Islet precursor cell (in vitro differentiated cells): ENCODE measurements at regions not wholly inside any gene's neighbourhood (a gene's known extent, or its start where the extent isn't known, plus 50 kb on each side); places are given as distances from the start of the nearest gene placed in this dataset.
"Not testable (repeated sequence)": the region's sequence is repeated elsewhere in the genome, so short reads cannot be mapped to it uniquely, and the experiment has no call there.

Experiments
- DNase-seq: peaks from one replicate; pipeline ENCODE4 v3.0.0-alpha.2; 2018

DNA sequence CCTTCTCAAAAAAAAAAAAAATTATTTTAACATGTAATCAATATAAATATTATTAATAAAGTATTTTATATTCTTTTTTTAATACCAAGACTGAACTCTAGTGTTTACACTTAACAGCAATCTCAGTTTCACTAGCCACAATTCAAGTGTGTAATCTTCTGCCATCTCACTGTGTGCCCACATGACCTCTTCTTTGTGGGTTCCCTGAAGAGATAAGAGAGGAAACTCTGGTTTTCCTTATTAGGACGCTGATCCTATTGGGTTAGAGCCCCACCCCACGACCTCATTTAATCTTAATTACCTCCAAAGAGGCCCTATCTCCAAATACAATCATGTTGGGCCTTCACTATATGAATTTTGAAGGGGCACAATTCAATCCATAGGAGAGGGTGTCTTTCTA is 177.6 kb downstream of the STK31 start:
- no peak for DNase-seq

DNA sequence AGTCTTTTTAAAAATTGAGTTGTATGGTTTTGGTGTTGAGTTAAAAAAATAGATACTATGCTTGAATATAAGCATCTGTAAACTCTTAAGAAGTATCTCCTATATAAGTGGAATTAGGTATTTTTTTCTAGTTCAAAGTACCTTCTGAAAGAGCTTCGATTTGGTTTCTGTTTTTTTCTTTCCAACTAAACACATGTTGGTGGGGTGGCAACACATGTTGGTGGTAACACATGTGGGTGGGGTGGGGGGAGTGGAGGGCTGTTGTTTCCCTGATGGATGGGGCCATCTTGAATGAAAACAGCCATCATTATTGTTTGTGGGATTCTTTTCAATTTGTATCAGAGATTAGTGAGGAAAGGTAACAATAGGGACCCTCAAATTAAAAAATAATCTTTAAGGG is 178.9 kb downstream of the STK31 start:
- no peak for DNase-seq

DNA sequence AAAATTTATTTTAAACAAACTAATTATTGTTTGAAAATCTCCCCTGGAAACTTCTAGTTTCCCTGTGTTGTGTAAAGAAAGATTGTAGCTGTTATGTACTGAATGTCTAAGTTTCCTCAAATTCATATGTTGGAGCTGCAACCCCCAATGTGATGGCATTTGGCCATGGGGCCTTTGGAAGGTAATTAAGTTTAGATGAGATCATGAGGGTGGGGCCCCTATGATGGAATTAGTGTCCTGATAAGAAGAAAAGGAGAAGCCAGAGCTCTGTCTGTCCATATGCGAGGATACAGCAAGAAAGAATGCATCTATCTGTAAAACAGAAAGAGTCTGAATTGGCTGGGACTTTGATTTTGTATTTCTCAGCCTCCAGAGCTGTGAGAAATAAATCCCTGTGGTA is 179.5 kb downstream of the STK31 start:
- DNase-seq, result no peak

DNA sequence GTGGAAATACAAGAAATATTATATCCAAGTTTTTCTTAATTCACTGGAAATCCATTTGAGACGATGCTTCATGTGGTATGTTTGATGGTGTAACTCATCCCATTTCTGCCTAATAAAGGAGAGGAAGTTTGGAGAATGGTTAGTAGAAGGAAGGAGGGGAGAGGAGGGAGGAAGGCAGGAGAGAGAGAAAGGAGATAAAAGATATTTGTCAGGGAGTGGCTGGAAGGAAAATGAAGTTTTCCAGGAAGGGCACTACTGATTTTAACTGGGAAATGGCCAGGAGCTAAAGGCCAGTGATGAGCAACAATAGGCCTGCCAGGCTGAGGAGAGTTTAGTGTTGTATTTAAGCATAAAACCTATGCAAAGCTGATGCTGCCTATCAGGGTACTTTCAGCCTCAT is 182.0 kb downstream of the STK31 start:
- DNase-seq, result no peak

DNA sequence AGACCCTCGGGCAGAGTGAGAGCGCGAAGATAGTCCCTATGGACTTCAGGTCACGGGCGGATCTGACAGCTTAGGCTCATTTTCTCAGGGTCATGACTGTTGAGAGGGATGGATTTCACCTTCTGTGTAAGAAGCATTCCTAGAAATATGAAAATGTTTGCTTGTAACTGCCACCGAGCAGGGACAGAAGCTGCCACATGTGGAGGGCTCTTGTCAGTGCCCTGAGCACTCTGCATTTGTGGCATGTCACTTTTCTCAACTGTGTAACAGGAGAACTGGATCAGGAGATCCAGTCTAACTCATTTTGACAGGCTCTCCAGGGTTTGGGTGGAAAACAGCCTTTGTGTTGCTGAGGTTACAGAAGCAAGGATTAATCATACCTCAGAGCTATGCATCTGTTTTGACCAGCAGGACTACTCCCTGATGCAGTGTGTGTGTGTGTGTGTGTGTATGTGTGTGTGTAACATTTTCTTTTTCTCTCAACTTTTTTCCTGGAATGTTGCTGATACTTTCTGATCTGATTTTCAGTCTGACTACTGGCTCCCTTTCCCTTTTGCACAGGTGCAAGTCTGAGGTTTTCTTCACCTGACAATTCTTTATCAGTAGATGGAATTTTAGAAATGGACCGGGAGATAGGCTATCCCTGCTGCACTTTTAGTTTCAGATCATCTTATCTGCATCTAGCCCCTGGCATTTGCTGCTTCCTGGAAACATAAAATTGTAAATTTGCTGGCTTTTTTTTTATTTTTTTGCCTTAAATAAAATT is 183.3 kb downstream of the STK31 start:
- DNase-seq, result no peak

DNA sequence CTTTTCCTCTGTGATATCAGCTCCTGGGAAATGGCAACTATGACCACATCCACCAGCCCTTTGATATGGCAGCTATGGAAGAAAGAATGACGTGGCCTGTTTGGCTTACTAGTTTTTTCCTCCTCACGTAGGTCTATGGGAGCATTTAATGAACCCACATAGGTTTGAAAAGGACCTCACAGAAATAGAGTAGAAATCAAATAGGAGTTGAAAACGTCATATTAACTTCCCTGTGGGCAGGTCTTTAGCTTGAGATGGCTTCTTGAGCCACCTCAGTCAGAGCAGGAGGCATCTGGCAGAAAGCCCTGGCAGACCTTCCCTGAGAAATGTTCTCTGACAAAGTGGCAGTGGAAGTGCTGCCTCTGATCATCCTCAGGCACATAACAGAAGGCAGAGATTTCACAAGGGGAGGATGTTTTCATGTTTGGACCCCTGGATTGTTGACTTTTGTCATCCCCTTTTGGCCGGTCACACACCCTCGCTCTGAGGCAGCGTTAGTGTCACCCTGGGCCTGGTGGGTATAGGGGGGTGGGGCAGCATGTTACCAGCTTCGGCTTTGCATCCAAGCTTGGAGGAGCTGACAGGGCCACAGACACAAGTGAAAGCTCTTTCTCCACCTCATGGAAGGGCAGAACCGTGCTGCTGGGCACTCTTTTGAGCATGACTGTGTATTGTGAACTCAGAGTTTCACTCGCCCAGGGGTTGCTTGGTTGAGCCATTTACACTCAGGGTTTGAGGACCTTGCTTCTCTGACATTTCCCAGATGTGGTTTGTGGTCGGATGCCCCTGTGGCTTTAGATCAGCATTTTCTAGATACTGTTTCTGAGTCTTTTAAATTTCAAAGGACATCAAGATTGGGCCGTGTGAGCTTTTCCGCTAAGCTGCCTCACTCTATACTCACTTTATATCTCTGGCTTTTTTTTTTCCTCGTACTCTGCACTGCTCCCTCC is 184.2 kb downstream of the STK31 start:
- peak; percentile 59 for DNase-seq

DNA sequence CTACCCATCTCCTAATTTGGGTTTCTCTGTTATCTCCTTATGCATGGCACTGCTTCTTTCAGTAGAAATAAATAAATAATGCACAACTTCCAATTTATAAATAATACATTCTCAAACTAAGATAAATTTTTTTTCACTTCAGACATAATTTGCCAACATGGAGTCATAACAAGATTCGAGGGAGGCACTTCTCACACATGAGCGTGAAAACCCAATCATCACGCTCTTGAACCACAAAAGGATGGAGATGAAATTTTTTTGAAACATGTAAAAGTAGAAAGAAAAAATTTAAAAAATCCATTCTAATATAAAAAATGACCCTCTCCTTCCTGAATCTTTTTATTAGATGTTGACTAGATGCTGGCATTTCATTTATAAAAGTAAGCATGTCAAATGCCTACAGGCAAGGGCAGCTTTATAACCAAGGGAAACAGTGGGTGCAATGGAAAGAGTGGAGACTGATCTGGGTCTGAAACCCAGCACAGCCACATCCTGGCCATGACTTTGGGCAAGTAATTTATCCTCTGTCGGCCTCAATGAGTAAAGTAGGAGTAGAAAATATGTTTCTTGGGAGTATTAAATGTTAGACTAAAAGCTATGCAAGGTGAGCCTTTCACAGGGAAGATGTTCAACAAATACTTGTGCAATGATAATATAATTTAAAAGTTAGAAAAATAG is 185.0 kb downstream of the STK31 start:
- no peak for DNase-seq

DNA sequence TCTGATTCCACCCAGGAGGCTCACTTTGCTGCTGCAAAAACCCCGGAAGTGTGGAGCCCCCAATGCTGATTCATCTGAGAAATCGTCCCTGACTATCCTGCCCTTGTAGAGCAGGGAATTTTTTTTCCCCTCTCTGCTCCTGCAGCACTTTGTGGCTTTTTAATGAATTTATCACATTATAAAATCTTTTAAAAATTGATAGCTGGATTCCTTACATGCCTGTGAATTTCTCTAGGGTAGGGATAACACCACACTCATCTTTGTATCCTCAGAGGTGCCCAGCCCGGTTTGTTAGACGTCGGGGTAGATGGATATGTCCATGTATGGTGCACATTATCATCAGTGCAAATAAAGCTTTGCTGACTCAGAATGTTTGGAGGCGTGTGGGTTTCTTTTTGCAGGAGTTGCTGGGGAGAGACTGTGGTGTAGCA is 185.7 kb downstream of the STK31 start:
- no peak for DNase-seq

DNA sequence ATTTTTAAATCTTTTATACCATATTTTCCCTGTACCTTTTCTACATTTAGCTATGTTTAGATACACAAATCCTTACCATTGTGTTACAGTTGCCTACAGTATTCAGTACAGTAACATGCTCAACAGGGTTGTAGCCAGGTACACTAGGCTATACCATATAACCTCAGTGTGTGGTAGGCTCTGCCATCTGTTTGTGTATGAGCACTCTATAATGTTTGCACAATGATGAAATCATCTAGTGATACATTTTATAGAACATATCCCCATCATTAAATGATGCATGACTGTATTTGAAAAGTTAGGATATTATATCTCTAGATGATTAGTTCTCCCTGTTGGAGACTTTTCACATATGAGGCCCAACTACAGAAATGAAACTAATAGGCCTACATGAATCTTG is 188.6 kb downstream of the STK31 start:
- no peak for DNase-seq

DNA sequence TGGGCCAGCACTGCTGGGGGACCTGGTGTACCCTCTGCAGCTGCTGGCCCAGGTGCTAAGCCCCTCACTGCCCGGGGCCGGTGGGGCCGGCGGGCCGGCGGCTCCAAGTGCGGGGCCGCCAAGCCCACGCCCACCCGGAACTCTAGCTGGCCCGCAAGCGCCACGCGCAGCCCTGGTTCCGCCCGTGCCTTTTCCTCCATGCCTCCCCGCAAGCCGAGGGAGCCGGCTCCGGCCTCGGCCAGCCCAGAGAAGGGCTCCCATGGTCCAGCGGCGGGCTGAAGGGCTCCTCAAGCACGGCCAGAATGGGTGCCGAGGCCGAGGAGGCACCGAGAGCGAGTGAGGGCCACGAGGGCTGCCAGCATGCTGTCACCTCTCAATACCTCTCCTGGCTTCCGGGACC is 194.9 kb downstream of the STK31 start:
- not testable (repeated sequence) for DNase-seq

DNA sequence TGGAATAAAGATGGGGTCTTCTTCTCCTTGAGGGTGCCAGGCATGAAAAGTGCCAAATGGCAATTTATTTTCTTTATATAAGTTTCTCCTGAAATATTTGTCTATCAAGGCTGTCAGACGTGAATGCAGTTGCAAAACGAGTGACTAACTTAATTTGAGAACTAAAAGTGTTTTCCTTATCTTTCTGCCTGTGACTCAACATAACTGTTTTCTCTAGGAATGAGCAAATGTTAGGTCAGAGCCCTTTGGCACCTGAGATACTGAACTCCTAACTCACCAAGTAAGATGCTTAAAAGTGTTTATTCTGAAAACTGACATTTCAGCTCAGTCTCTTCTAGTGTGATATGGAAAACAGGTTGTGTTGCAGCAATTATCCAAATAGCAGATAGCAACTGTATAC is 197.0 kb downstream of the STK31 start:
- no peak for DNase-seq

DNA sequence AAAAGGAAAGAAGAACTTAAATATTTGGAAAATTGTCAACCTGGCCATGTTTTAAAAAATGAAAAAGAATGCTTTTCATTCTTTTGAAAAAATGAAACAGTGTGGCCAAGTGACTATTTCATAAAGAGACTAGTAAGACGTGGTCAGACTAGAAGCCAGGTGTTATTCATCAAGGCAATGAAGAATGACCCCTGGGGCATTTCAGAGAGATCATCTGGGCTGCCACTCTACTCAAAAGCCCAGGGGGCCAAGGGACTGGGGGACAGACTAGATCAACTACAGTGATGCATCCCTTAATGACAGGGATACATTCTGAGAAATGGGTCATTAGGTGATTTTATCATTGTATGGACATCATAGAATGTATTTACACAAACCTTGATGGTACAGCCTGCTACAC is 199.4 kb downstream of the STK31 start:
- no peak for DNase-seq

DNA sequence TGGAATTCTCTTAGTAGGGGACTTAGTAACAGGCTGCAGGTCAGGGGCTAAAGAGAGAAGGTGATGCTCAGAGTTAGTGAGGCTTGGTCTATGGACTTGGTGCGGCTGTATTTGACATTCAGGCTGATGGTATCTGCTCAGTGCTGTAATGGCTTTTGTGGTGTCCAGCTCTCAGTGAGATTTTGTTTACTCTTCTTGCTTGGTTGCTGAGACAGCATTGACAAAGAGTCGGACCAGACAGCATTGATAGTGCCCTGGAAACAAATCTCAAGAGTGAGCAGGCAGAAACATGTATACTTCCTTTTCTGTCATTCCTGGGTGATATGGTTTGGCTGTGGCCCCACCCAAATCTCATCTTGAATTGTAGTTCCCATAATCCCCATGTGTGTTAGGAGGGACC is 202.0 kb downstream of the STK31 start:
- no peak for DNase-seq

DNA sequence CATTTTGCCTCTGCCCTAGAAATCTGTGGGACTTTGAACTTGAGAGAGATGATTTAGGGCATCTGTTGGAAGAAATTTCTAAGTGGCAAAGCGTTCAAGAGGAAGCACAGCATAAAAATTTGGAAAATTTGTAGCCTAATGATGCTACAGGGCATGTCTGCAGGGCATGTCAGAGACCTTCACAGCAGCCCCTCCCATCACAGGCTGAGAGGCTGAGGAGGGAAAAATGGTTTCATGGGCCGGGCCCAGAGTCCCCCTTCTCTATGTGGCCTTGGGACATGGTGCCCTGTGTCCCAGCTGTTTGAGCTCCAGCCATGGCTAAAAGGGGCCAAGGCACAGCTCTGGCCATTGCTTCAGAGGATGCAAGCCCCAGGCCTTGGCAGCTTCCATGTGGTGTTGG is 203.0 kb downstream of the STK31 start:
- no peak for DNase-seq

DNA sequence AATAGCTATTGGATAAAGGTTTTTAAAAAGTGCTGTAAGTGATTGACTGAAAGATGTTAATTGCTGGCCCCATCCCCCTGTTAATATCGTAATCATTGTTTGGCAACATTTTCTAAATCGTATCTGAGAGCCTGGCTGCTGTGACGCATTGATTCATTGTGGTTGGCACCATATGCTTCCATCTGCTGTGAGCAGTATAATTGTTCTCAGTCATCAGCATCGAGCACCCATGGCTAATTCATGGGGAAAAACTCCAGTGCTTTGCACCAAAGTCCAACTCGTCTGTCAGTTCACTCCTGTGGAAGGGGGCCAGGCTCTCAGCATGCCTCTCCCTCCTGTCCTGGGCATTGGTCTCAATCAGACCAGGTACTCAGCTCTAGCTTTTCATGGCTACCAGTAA is 205.2 kb downstream of the STK31 start:
- no peak for DNase-seq

DNA sequence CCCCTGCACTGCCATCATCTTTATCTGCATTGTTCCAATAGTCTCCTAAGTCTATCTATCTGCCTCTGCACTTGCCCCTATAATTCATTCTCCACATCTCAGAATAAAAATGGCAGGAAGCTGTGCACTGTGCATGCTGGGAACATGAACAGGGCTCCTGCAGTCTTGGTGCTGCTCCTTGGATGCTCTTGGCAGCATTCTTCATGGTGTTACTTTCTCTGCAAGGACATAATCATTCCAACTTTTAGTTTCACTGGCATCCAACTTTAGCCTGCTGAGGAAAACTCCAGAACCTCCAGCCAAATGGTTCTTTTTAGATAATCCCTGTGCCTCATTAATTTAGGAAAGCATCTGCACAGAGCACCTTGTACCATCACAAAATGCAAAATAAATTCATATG is 208.3 kb downstream of the STK31 start:
- DNase-seq, result no peak

DNA sequence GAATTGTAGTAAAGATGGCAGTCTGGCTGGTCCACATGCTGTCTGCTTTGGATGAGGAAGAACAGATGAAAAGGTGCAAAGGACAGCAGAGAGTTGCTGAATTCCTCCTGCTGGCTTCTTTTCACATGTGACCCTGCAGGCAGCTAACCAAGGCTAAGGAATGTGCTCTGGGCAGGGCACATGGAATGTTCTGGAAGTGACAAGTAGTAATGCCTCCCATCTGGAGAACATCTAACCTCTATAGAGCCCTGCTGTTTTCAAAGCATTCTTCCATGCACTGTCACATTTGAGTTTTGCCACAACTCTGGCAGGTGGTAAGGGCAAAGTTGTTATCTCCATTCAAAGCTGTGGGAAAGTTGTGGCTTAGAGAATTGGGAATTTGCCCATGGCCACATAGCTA is 208.8 kb downstream of the STK31 start:
- peak; percentile 87 for DNase-seq

DNA sequence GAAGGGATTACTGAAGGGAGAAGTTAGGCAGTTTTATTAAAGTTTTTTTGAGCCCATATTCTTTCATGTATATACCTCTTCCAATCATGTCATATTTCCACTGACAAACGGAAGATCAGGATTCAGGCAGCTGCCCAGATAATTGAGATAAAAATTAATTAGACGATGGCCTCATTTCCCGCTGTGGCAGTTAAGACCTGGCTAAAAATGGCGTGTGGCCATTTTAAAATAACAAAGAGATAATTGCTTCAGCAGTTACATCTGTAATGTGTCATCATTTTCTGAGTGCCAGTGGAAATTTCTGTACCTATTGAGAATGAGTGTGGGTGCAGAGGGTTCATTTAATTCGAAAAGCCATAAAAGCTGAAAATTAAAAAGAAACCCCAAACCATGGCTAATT is 215.1 kb downstream of the STK31 start:
- no peak for DNase-seq

DNA sequence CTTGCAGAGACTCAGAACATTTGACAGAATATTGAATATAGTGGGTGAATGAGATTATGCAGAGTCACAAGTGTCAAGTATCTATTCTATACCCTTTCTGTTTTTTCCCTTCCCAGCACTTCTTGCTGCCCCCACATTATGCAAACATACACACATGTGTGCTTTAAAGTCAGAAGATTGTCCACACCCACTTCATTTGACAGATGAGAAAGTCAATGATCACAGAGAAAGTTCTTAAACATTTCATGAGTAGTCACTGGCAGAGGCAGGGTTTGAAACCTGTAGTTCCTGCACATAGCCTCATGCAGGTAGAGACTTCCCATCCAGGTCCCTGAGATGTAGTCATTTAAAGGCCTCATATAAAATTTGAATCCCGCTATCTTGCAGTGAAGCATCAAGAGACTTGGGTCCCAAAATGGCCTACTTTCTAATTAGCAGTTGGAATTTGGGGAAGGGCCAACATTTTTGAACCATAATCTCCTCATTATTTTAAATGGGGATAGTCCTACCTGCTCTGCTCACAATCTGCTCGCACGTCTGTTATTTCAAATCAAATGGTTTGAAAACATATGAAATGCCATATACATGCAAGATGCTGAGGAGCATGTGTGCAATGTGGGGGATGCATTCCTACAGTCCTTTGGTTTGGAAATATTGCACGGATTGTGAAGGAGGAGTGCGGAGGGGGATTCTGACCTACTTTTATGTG is 217.8 kb downstream of the STK31 start:
- no peak for DNase-seq

DNA sequence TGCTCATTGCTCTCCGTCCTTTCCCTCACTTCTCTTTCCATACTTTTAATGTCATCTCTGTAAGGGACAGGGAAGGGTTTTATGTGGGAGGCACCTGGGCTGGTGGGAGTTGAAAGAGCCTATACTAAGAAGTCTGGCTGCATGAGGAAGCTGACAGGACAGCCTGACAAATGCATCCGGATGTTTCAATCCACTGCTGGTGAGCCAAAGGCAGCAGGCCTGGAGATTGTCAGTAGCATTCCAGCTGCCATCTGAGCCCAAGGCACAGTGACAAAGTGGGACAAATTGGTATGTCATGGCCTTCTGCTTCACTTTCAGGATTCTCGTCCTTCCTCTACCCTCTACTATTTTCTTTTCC is 218.4 kb downstream of the STK31 start:
- peak; percentile 75 for DNase-seq

DNA sequence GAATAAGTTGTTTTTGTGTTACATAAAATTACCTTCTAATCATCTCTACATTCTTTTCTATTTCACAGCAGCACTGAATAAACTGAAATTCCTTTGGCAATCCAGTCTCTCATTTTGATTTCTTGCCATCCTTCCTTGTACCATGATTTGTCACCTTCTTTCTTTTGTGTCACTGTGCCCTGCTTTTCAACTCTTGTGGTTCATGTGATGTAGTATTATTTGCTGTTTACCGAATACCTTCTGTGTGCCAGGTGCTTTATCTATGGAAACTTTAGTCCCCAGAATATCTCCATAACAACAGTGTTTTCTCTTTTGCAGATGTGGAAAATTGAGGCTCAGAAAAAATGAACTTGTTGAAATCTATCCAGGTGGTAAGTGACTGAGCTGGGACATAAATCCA is 220.3 kb downstream of the STK31 start:
- DNase-seq, result no peak

DNA sequence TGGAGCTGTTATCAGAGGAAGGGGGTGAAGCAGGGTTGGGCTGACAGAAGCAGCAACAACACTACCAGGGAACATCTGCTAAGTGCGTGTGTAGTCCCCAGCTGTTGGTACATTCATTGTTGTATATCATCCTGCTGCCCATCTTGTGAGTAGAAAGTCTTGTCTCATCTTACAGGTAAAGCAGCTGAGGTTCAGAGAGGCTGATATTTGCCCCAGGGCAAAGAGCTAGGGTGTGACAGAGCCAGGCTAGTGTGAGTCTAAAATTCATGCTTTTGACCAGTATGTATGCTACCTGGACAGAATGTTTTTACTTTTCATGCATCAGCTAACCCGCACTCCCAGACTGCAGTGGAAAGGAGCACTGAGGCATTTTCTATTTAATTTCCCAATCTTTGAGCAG is 221.6 kb downstream of the STK31 start:
- DNase-seq, result no peak

DNA sequence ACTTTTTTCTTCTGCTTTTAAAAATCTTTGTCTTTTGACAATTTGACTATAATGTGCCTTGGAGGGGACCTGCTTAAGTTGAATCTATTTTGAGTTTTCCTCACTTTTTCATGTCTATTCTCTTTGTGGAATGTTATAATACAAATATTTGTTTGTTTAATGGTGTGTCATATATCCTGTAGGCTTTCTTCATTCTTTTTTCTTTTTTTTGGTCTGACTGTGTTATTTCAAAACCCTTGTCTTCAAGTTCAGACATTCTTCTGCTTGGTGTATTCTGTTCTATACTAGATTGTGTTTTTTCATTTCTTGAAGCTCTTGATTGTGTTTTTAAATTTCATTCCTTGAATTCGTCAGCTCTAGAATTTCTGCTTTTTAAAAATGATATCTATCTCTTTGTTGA is 228.2 kb downstream of the STK31 start:
- no peak for DNase-seq
